ENCODE measurements at regions not wholly inside any gene's neighbourhood (a gene's known extent, or its start where the extent isn't known, plus 50 kb on each side); places are given as distances from the start of the nearest gene placed in this dataset.
"Not testable (repeated sequence)": the region's sequence is repeated elsewhere in the genome, so short reads cannot be mapped to it uniquely, and the experiment has no call there.

DNA sequence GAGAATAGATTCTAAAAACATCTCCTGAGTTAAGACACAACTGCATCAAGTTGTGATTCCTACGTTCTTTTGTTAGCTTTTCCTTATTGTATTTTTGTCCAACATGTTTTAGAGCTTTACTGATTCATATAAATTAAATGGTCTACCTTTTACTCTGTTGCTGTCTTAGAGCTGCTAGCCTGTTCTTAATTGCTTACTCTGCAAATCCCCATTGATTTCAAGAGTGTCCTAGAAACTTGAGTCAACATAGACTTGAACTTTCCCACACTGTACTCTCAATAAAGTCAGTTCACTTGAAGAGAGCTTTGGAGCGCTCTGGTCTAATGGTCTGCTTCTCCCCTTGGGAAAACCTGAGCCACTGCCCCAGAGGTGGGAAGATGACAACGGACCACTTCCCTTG, 343.9 kb downstream of the CCER1 start:
- DNase-seq (ENCODE audit: low spot score) = no peak

DNA sequence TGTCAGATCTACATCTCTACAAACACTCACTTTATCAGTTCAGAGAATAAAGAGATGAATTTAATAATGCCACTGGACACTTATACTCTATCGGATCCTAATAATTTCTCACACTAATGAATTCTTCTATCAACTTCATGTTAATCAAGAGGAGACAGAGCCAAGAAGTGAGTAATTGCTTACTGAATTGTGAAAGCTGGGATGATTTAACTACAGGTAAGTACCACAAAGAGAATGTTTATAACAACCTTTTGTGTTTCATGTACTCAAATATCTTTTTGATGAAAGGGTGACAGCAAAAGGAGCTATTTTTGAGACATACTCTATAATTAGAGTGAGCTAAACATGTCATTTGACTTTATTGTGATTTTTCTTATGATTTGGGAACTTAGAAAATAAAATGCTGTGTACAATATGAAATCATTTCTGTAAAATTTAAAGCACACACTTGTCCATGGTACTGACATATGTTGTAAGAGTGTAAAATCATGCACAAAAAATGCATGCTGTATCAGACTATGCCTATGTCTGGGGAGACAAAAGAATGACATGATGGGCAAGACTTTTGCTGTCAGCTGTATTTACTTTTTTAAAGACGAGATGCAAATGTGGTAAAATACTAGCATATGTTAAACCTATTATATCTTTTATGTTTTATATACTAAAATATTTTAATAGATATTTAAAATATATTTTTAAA, 361.2 kb downstream of the CCER1 start:
- no peak for DNase-seq (ENCODE audit: low spot score)

DNA sequence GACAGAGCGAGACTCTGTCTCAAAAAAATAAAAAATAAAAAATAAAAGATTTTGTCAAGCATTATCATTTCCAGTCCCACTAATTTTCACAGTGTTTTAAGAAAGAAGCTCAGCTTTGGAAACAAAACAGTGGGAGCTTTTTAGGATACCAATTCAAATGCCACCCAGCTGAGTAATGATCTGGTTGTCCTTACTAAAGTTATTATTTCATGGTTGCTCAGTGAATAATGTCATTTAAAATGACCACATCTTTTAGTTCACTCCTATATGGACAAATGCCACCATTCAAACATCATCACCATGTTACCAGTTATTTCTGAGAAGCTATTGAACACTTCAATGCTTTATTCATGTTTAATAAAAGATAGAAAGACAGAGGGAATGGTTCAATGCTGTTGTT, 365.0 kb downstream of the CCER1 start:
- no peak for DNase-seq (ENCODE audit: low spot score)

DNA sequence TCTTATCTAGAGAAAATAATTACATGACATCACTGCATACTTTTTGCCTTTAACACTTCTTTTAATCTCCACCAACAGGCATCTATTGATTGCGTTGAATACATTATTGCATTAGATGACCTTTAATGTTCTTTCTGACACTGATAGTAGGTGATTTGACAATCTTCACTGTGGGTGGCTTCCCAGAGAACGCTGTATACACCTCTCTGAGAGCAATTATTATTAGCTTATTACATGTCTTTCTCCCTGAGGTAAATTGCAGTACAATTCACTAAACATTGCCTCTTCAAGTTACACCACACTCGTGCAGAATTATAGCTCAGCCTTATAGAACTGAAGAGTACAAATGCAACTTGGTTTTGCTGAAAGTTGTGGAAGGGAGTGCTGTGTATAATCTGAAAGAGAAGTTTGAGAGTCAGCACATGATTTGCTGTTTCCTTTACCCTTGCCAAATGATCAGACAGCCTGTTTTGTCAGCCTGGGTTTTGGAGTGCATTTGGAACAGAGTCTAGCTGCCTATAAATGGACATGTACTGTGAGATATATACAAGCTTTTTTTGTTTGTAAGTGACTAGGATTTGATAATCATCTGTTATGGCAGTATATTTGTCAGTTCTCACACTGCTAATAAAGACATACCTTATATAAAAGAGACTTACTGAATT, 369.2 kb downstream of the CCER1 start:
- no peak for DNase-seq (ENCODE audit: low spot score)

DNA sequence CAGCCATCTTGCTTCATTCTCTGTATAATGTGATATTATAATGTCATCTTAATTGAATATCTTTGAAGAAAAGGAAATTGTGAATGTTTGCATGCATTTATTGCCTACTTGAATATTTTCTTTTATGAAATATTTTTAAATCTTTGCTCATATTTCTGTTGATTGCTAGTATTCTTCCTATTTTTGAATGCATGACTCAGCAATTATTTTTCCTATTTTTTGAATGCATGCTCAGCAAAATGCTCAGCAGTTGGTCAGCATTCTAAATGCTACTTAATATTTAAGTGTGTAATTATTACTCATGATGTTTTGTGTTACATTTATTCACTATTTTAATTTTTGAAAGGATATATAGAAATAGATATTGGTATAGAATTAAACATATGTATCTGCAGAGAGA, 378.3 kb downstream of the CCER1 start:
- no peak for DNase-seq (ENCODE audit: low spot score)

DNA sequence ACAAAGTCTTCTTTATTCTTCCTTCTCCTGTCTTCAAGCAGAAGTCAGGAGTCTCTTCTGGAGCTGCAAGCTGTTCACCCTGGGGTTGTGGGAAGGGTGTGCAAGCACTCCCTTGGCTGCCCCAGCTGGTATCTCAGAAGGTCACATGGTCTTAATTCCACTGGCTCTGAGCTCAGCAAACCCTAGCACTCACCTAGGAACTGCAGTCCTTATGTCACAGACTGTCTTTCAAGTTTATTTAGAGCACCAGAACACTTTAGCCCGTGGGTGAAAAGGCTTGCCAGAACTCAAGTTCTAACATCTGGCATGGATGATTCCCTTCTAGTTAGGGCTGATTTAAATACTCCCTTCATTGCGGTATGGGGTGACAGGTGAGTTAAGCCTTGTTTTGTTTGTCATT, 379.0 kb downstream of the CCER1 start:
- no peak for DNase-seq (ENCODE audit: low spot score)

DNA sequence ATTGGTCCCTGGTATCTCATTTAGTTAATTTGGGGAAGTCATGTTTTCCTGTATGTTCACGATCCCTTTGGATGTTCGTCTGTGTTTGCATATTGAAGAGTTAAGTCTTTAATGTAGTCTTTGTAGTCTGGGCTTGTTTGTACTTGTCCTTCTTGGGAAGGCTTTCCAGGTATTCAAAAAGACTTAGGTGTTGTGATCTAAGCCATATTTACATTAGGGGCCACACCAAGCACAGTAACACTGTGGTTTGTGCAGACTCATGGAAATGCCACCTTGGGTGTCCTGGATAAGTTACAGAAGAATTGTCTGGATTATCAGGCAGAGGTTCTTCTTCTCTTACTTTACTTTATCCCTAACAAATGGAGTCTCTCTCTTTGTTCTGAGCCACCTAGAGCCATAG, 380.3 kb downstream of the CCER1 start:
- no peak for DNase-seq (ENCODE audit: low spot score)

DNA sequence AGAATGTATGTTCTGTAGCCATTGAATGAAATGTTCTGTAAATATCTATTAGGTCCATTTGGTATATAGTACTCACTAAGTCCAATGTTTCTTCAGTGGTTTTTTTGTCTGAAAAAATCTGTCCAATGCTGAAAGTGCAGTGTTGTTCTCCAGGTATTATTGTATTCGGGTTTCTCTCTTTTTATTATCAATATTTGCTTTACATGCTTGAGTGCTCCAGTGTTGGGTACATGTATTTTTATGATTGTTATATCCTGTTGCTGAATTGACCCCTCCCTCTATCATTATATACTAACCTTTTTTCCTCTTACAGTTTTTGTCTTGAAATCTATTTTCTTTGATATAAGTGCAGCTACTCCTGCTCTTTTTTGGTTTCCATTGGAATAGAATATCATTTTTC, 382.2 kb downstream of the CCER1 start:
- DNase-seq (ENCODE audit: low spot score) = no peak

DNA sequence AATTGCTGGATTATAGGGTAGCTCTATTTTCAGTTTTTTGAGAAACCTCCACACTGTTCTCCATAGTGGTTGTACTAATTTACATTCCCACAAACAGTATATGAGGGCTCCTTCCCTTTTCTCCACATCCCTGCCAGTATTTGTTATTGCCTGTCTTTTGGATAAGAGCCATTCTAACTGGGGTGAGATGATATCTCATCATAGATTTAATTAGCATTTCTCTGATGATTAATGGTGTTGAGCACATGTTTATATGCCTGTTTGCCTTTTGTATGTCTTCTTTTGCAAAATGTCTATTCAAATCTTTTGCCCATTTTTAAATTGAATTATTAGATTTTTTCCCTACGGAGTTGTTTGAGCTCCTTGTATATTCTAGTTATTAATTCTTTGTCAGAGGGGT, 385.3 kb downstream of the CCER1 start:
- no peak for DNase-seq (ENCODE audit: low spot score)

DNA sequence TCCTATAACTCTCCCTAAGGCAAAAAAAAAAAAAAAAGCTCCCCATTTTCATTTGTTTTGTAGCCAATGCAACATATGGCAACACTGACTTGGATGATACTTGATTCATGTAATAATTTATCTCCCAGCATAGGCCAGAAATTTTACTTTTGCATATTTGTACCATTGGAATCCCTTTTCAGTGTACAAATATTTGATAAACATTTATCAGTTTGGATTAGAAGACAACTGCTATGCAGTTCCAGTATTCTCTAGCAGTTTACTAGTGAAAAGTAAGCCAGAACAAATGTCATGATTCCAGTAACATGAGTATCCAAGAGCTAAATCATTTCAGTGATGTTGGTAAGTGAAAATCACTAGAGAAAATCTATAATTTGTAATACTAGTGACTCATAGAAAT, 392.3 kb downstream of the CCER1 start:
- DNase-seq (ENCODE audit: low spot score) = no peak

DNA sequence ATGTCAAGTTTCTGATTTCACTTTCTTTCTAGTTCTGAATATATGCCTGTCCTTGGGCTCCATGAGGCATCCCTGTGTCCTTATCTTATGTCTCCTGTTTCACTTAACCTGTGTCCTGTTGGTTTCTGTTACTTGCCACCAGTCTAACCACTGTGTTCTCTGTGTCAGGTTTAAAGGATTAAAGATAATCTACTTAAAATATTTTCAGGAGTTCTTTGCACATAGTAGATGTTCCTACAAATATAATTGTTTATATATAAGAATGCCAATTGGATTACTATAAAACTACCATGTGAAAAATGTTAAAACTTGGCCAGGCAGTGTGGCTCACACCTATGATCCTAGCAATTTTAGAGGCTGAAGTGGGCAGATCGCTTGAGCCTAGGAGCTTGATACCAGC, 406.4 kb downstream of the CCER1 start:
- DNase-seq (ENCODE audit: low spot score) = no peak

DNA sequence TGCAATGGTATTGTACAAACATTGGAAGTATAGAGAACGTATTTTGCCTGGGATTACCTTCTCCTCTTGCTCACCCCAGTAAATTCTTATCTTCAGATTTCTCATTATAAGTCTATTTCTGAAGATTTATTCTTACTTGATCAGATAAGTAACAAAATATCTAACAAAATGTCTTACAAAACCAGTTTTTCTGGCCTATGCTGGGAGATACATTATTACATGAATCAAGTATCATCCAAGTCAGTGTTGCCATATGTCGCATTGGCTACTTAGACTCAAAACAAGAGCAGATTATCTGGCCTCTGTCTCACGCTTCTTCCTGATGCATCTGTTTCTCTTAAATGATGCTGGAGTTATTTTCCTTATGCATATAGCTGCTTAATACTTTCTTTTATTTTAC, 408.5 kb downstream of the CCER1 start:
- peak; percentile 1 for DNase-seq (ENCODE audit: low spot score)

DNA sequence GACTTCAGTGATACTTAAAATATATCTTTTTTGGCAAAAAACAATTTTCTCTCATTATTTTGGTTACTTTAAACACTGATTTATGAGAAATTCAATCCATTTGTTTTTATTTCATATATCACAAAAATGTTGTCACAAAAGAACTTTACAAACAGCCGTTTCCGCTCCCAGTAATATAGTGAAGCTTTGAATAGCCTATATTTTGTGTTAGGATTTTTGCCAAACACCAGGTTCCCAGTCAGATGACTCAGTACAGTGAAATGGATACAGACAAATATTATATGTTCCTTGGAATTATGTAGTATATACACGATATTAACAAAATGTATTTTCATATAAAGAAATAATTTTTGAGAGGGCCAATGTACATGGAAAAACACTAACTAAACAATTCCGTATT, 411.1 kb downstream of the CCER1 start:
- DNase-seq (ENCODE audit: low spot score) = no peak

DNA sequence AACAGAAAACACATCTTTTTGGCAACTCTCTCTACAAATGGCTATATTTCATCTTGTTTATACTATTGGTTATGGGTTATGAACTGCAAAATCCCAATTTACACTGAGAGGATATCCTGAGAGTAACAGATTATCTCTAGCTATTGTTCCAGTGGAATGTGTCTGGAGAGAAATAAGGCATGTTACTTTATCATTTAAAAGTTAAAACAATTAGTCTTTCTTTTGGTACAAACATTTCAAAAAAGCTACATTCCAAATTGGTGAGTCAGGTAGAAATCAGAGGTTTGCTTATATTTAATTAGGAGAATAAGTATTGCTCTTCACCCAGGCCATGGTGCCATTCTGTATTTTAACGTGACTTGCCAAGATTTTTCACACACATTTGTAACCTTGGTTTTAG, 411.6 kb downstream of the CCER1 start:
- DNase-seq (ENCODE audit: low spot score) = peak; percentile 7

DNA sequence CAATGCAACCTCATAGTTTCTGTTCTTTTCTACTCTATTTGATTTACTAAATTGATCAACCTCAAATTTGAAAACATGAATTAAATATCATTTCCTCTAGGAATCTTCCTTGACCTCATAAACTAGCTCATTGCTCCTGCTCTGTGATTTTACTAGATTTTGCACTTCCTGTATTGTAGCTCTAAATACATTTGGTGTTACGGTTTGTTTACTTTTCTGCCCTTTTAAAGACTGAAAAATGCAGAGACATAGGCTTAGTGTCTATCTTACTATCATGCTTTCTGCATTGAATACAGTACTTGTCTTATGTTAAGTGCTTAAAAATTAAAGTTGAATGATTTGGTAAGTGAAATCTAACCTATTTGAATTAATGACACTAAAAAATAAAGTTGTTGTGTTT, 412.1 kb downstream of the CCER1 start:
- DNase-seq (ENCODE audit: low spot score) = not testable (repeated sequence)

DNA sequence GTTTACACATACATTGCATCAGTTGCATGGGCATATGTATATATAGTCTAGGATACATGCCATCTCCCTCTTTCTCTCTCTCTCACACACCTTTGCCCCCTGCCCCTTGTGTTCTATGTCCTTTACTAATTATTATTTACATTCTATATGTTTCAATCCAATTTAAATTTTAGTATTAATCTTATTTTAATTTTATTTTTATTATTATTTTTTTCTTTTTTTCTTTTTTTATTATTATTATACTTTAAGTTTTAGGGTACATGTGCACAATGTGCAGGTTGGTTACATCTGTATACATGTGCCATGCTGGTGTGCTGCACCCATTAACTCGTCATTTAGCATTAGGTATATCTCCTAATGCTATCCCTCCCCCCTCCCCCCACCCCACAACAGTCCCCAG, 421.1 kb downstream of the CCER1 start:
- not testable (repeated sequence) for DNase-seq (ENCODE audit: low spot score)

DNA sequence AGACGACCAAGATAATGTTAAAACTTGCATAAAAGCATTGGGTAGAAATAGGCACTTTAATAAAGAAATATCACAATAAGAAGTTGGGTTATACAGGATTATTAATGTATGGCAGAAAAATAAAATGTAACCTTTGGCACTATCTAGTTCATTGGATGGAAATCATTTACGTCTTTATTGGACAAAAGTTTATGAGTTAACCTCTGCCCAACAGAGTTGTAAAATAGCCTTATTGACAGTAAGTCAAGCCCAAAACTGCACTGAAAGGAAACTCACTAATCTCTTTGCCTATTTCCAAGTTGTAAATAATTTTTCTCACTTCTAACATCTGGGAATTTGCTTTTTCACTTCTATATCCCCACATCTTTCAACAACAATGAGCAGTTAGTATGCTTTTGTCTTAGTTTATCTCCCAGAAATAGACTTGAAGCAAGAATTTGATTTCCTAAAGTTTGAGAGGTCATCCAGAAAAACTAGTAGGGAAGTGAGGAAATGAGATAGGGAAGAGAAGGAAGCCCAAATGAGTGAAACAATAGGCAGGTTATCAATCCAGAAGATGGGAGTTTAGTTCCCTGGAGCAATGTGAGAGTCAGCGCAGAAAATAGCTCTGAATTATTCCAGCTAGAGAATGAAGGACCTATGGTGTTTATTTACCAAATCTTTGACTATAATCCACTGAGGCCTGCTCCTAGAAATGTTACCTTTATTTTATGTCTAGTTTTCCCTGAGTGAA, 434.8 kb downstream of the CCER1 start:
- DNase-seq (ENCODE audit: low spot score) = no peak

DNA sequence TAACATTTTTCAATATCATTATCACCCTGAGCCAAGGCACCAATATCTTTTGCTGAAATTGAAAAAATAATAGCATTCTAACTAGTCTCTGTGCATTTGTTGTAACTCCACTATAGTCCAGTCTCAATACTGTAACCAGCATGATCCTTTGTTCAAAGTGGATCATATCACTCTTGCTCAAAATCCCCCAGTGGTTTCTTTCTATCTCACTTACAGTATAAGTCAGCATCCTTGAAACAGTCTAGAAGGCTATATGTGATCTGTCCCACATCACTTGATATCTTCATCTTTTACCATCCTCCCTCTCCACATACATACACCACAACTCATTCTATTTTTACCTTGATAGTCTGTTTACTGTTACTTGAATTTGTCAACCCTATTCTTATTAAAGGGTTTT, 435.7 kb downstream of the CCER1 start:
- no peak for DNase-seq (ENCODE audit: low spot score)

DNA sequence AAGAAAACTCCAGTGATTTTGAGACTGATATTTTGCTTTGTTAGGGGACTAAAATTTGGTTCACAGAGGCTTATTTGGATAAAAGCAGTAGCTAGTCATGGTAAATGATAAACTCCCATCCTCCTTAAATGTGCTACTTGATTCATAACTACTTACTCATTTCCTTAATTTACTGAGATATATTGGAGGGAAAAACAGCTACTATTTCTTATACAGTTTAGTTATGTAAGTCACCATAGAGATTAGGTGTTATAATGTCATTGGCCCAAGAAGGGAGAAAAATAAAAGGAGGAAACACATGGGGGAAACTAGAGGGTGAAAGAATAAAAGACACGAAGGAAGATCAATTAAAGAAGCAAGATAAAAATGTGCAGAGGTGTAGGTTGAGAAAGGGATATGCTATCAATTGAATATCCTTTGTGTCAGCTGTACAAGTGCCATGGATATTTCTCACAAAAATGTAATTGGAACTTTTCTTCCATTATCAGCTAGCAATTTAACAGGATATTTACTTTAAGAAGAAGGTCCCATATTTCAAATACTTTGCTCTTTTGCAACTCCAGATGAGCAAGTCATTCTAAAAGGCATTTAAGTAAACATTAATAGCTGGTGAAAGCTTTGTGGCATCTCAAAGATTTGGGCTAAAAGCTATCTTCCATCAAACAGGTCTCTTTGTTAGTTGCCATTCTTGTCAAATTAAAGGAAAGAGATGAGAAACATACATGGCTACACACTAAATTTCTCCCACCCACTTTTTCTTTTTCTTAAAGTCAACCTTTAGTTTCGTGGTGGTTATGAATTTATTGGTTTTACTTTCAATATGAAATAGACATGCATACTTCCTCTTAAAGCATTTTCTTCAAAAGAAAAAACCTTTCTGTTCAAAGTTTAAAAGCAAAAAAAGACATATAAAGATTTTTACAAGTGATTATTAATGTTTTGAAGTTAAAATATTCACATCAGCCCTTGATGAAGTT, 439.5 kb downstream of the CCER1 start:
- no peak for DNase-seq (ENCODE audit: low spot score)

DNA sequence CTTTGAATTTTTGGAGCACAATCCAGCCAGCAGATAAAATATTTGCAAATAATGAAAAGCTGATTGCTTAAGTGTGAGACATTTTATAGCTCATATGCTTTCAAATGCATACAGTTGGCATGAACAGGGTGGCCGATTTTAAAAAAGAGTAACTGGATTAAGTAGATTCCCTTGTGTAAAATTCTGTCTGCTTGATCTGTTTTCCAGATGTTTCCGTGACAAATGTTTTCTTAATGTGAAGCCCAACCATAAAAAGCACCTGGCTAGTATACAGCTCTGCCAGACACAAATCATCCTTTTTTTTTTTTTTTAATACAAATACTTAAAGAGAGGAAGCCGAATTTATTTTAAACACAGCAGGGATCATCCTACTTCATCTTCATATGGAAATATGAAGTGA, 440.7 kb downstream of the CCER1 start:
- no peak for DNase-seq (ENCODE audit: low spot score)

DNA sequence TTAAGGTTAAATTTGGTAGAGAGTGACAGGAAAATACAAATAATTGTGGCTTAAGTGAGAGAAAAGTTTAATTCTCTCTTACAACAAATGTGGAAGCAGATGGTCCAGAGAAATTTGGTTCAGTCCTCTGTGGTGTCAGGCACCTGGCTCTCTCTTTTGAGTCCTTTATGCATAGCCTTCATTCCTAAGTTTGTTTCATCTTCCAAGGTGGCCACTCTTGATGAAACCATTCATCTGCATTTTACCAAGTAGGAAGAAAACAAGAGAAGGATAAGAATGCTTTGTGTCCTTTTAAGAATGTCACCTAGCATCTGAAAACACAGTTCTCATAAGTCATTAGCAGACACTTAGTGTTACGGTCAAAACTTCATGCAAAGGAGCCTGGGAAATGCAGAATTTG, 442.5 kb downstream of the CCER1 start:
- no peak for DNase-seq (ENCODE audit: low spot score)

DNA sequence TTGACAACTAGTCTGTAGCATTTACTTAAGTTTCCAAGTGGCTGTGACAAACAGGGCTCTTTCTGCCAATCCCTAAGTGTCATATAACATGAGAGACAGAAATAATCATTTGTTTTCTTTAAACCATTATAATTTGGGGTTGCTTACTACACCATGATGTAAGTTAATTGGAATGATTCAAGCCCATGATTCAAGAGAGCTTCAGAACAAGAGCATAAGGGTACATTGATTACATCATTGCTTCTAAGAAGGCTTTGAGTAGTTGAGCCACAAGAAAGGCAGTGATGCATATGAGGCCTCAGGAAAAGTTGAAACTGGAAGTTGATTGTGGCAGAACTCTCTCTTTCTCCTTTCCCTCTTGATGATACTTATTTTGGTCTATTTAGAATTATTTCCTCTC, 444.0 kb downstream of the CCER1 start:
- no peak for DNase-seq (ENCODE audit: low spot score)
